ENCODE measurements at regions not wholly inside any gene's neighbourhood (a gene's known extent, or its start where the extent isn't known, plus 50 kb on each side); places are given as distances from the start of the nearest gene placed in this dataset.

- H3K79me1 ChIP-seq (ENCODE audit: low read depth, low read length): no peaks in the 10 kb centered on the region
- peaks cover 4% of the 10 kb centered on the region; the same call in 1 of the 2 replicates for H3K23me2 ChIP-seq (ENCODE audit: low read depth, low read length)
- H4K91ac ChIP-seq (replicated peaks; ENCODE audit: insufficient read length, low read length): no peak overlapping the region
- DNase-seq (ENCODE audit: low read depth in 1 of 2, low spot score in 2 of 2): no peak
- H2BK5ac ChIP-seq (ENCODE audit: low read depth, low read length): no peak overlapping the region
- no peaks in the 10 kb centered on the region for H3K36me3 ChIP-seq (ENCODE audit: control insufficient read depth in 2 of 4, insufficient read depth in 4 of 4, low read length in 3 of 4)
- no peak overlapping the region for H3K9ac ChIP-seq (replicated peaks in 1 of 4; ENCODE audit: extremely low read depth in 1 of 4, low read depth in 3 of 4, low read length in 3 of 4)
- H3K18ac ChIP-seq (ENCODE audit: extremely low read depth, low read length): no peak overlapping the region
- no peaks in the 10 kb centered on the region for H3K9me3 ChIP-seq (ENCODE audit: insufficient read depth in 2 of 2, low read depth in 1 of 2, low read length in 1 of 2)
- no peak overlapping the region for H3K56ac ChIP-seq (replicated peaks; ENCODE audit: insufficient read length, low read depth, low read length)
- H3K79me2 ChIP-seq (ENCODE audit: control insufficient read depth in 1 of 2, insufficient read depth in 2 of 2, low read length in 2 of 2): no peaks in the 10 kb centered on the region
- no peak overlapping the region for H2BK12ac ChIP-seq (ENCODE audit: low read depth, low read length)
- H3K4ac ChIP-seq (replicated peaks; ENCODE audit: insufficient read length, low read depth, low read length): no peak overlapping the region
- no peak overlapping the region for H2BK120ac ChIP-seq (replicated peaks; ENCODE audit: low read depth, low read length)
- no peak overlapping the region for H2BK15ac ChIP-seq (ENCODE audit: low read length)
- 92% methylated on average over 5 of the region's 5 CpGs; no CpG with 5 or more reads in 1 of the 2 experiments for WGBS, 2 experiments (ENCODE audit: extremely low coverage in 1 of 2, insufficient coverage in 1 of 2, insufficient read length in 1 of 2, insufficient replicate concordance in 2 of 2, low coverage in 1 of 2, low lambda C conversion rate in 2 of 2, missing lambda C conversion rate in 1 of 2)
- no peak overlapping the region for H2BK20ac ChIP-seq (ENCODE audit: low read length)
- CTCF ChIA-PET (ENCODE audit: partially characterized antibody): interaction anchor here (1.0 kb wide), 1 partner anchor 171 kb away, joined by 3 read pairs; no protein-coding TSS in a partner anchor
- H4K8ac ChIP-seq (ENCODE audit: extremely low read depth, insufficient read depth, low read length): no peak overlapping the region
- H3K4me1 ChIP-seq (replicated peaks in 1 of 4; ENCODE audit: control insufficient read depth in 3 of 4, insufficient read depth in 4 of 4, low read length in 3 of 4): peaks cover 0 to 6% (median 3%) of the 10 kb centered on the region in 4 experiments; a peak in 4 of 7 replicates
- no peak overlapping the region for H3K4me3 ChIP-seq (ENCODE audit: extremely low read depth in 1 of 4, insufficient read depth in 2 of 4, low read depth in 3 of 4, low read length in 4 of 4)
- POLR2A ChIA-PET (ENCODE audit: partially characterized antibody): no interaction called here
- no peak overlapping the region for H3K27ac ChIP-seq (ENCODE audit: low read depth, low read length)
- TF ChIP-seq ASH2L (IDR thresholded peaks at IDR 0.05; ENCODE audit: low read length): no peak
- no peak for TF ChIP-seq JUN (IDR thresholded peaks at IDR 0.05; ENCODE audit: low read depth, low read length)
- H2AFZ ChIP-seq (ENCODE audit: low read length): no peak overlapping the region
- H3K23ac ChIP-seq (ENCODE audit: insufficient read length): no peak overlapping the region
- FAIRE-seq: no peak
- no peak overlapping the region for H2AK5ac ChIP-seq (ENCODE audit: low read depth, low read length)
- H4K20me1 ChIP-seq (replicated peaks in 1 of 2; ENCODE audit: control insufficient read depth in 1 of 2, insufficient read depth in 2 of 2, low read length in 2 of 2): no peaks in the 10 kb centered on the region
- no peak overlapping the region for H3K14ac ChIP-seq (ENCODE audit: insufficient read length)
- no peaks in the 10 kb centered on the region for H3K27me3 ChIP-seq (replicated peaks in 1 of 4; ENCODE audit: control insufficient read depth in 3 of 4, extremely low read depth in 1 of 4, insufficient read depth in 3 of 4, low read length in 3 of 4)
- no peak overlapping the region for H4K5ac ChIP-seq (ENCODE audit: insufficient read length, low read depth, low read length)
- no peak overlapping the region for H3K4me2 ChIP-seq (ENCODE audit: insufficient read depth in 1 of 2, low read depth in 2 of 2, low read length in 2 of 2)
Measured at GRCh38 chr20:52612046-52612632, 360.0 kb upstream of the TSHZ2 start.

Measured in H1 (cell line).